Peyer's patch (tissue), 4 donors: ENCODE measurements at regions not wholly inside any gene's neighbourhood (a gene's known extent, or its start where the extent isn't known, plus 50 kb on each side); places are given as distances from the start of the nearest gene placed in this dataset.
"Not testable (repeated sequence)": the region's sequence is repeated elsewhere in the genome, so short reads cannot be mapped to it uniquely, and the experiment has no call there.

Source experiments
- POLR2A ChIP-seq, 2 donors: fragments of 450-650 bp; IDR thresholded peaks; one replicate each; pipeline ENCODE4 v1.5.1; 2017; ENCODE audit warnings: antibody characterized with exemption in 2 of 2, mild to moderate bottlenecking in 2 of 2, moderate library complexity in 2 of 2
- TF ChIP-seq, protein P1 (sequence below), 6 experiments: fragments of 450-650 bp in 4 of 6; fragments of 200-600 bp in 2 of 6; sonication (generic) in 1 of 6; IDR thresholded peaks; one replicate each; pipeline ENCODE4 v1.5.1; 2017 to 2019; ENCODE audit warnings: antibody characterized with exemption in 6 of 6, mild to moderate bottlenecking in 3 of 6, moderate library complexity in 1 of 6

DNA sequence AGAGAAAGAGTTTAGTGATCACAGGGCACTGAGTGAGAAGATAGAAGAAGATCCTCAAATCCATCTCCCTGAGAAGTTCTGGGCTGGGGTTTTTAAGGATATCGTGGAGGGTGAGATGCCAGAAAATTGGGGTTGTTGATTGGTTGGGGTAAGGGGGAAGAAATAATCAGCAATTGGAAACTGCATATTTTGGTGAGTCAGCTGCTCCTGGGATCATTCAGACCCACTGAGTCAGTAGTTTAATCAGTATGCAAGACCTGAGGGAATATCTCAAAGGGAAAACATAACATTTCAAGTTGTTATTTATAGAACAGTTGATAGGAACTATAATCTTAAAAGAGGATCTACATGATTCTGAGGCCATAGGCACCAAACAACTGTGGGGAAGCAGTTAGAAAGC is 183.4 kb downstream of the FCRL5 start:
- TF ChIP-seq, protein P1, sequence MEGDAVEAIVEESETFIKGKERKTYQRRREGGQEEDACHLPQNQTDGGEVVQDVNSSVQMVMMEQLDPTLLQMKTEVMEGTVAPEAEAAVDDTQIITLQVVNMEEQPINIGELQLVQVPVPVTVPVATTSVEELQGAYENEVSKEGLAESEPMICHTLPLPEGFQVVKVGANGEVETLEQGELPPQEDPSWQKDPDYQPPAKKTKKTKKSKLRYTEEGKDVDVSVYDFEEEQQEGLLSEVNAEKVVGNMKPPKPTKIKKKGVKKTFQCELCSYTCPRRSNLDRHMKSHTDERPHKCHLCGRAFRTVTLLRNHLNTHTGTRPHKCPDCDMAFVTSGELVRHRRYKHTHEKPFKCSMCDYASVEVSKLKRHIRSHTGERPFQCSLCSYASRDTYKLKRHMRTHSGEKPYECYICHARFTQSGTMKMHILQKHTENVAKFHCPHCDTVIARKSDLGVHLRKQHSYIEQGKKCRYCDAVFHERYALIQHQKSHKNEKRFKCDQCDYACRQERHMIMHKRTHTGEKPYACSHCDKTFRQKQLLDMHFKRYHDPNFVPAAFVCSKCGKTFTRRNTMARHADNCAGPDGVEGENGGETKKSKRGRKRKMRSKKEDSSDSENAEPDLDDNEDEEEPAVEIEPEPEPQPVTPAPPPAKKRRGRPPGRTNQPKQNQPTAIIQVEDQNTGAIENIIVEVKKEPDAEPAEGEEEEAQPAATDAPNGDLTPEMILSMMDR (IDR thresholded peaks at IDR 0.05): not testable (repeated sequence)
- TF ChIP-seq POLR2A (IDR thresholded peaks at IDR 0.05): not testable (repeated sequence)
